Activated naive CD8-positive, alpha-beta T cell treated with anti-CD3 and anti-CD28 coated beads, Interleukin-2, amount 10 ng/mL, durations not matched to agents 7 days and 5 days (primary cell): ENCODE measurements at regions not wholly inside any gene's neighbourhood (a gene's known extent, or its start where the extent isn't known, plus 50 kb on each side); places are given as distances from the start of the nearest gene placed in this dataset.

ENCODE experiments used
- ATAC-seq: fragments of 150-1000 bp; cut with Tn5 transposase; one replicate; pipeline ENCODE4 v1.10.0; 2021; ENCODE audit warnings: low read depth, moderate library complexity
- POLR2A ChIA-PET: fragments of 350-600 bp; sonication (Branson Sonifier 250); formaldehyde crosslinking; loops from one replicate; lab custom pipeline; 2021; ENCODE audit warnings: antibody characterized with exemption; lab: Charles Lee
- DNase-seq: peaks from one replicate; pipeline ENCODE4 v3.0.0; 2021
- H3K27ac Mint-ChIP-seq: one replicate; pipeline ENCODE4 v1.8.0; 2022; ENCODE audit warnings: mild to moderate bottlenecking, mixed read lengths
- H3K27me3 Mint-ChIP-seq: one replicate; pipeline ENCODE4 v1.8.0; 2022; ENCODE audit warnings: mild to moderate bottlenecking, moderate library complexity, mixed read lengths
- H3K36me3 Mint-ChIP-seq: one replicate; pipeline ENCODE4 v1.8.0; 2021; ENCODE audit warnings: mild to moderate bottlenecking, mixed read lengths
- H3K4me1 Mint-ChIP-seq: one replicate; pipeline ENCODE4 v1.8.0; 2021; ENCODE audit warnings: mixed read lengths
- H3K4me3 Mint-ChIP-seq: one replicate; pipeline ENCODE4 v1.8.0; 2022; ENCODE audit warnings: mild to moderate bottlenecking, moderate library complexity, mixed read lengths
- H3K9me3 Mint-ChIP-seq: one replicate; pipeline ENCODE4 v1.8.0; 2021; ENCODE audit warnings: mixed read lengths

GRCh38 chr5:180411948-180412347 lies 58.8 kb upstream of the GFPT2 start:
- no peaks in the 10 kb centered on the region for H3K4me1 Mint-ChIP-seq

GRCh38 chr5:180414176-180414575 lies 61.0 kb upstream of the GFPT2 start:
- POLR2A ChIA-PET, result no interaction called here
- Mint-ChIP-seq H3K36me3 (no peaks in the 10 kb centered on the region), H3K9me3 (no peaks in the 10 kb centered on the region), H3K27ac (no peak overlapping the region), H3K4me3 (no peak overlapping the region), H3K27me3 (peaks cover 3% of the 10 kb centered on the region), H3K4me1 (no peaks in the 10 kb centered on the region)
- DNase-seq (no peak), ATAC-seq (no peak)

More at GRCh38 chr5:180411948-180412347, 58.8 kb upstream of the GFPT2 start:
- DNase-seq, result no peak
- Mint-ChIP-seq H3K4me3 (no peak overlapping the region), H3K27ac (no peak overlapping the region), H3K36me3 (no peaks in the 10 kb centered on the region), H3K9me3 (no peaks in the 10 kb centered on the region), H3K27me3 (peaks cover 10% of the 10 kb centered on the region)
- ATAC-seq, result no peak
- POLR2A ChIA-PET, result no interaction called here

- H3K9me3 Mint-ChIP-seq, result no peaks in the 10 kb centered on the region
- POLR2A ChIA-PET, result no interaction called here
- H3K36me3 Mint-ChIP-seq, result no peaks in the 10 kb centered on the region
- H3K27me3 Mint-ChIP-seq, result peaks cover 2% of the 10 kb centered on the region
- H3K4me1 Mint-ChIP-seq, result no peaks in the 10 kb centered on the region
- no peak for ATAC-seq
- no peak for DNase-seq
- H3K4me3 Mint-ChIP-seq, result no peak overlapping the region
- no peak overlapping the region for H3K27ac Mint-ChIP-seq
Observed at GRCh38 chr5:180421672-180422071, 68.5 kb upstream of the GFPT2 start.

- ATAC-seq, result no peak
Observed at GRCh38 chr5:180423133-180423532, 70.0 kb upstream of the GFPT2 start.

GRCh38 chr5:180423598-180423997 lies 70.5 kb upstream of the GFPT2 start:
- H3K9me3 Mint-ChIP-seq, result no peaks in the 10 kb centered on the region
- no peak overlapping the region for H3K27ac Mint-ChIP-seq
- H3K27me3 Mint-ChIP-seq, result peaks cover 2% of the 10 kb centered on the region
- no peak overlapping the region for H3K4me3 Mint-ChIP-seq
- H3K4me1 Mint-ChIP-seq, result no peaks in the 10 kb centered on the region
- ATAC-seq (no peak), DNase-seq (no peak)
- H3K36me3 Mint-ChIP-seq, result no peaks in the 10 kb centered on the region
- POLR2A ChIA-PET, result no interaction called here

More at GRCh38 chr5:180423133-180423532, 70.0 kb upstream of the GFPT2 start:
- H3K4me1 Mint-ChIP-seq, result no peaks in the 10 kb centered on the region
- no peaks in the 10 kb centered on the region for H3K36me3 Mint-ChIP-seq
- POLR2A ChIA-PET, result no interaction called here
- peaks cover 2% of the 10 kb centered on the region for H3K27me3 Mint-ChIP-seq
- H3K27ac Mint-ChIP-seq, result no peak overlapping the region
- DNase-seq, result no peak
- H3K9me3 Mint-ChIP-seq, result no peaks in the 10 kb centered on the region
- no peak overlapping the region for H3K4me3 Mint-ChIP-seq

- no peaks in the 10 kb centered on the region for H3K36me3 Mint-ChIP-seq
- no peak overlapping the region for H3K4me3 Mint-ChIP-seq
- no peaks in the 10 kb centered on the region for H3K4me1 Mint-ChIP-seq
- DNase-seq (no peak), ATAC-seq (no peak)
- peaks cover 2% of the 10 kb centered on the region for H3K27me3 Mint-ChIP-seq
- H3K9me3 Mint-ChIP-seq, result no peaks in the 10 kb centered on the region
- POLR2A ChIA-PET, result no interaction called here
- no peak overlapping the region for H3K27ac Mint-ChIP-seq
Observed at GRCh38 chr5:180424094-180424493, 70.1 kb upstream of the CNOT6 start.

- no peak for DNase-seq
- Mint-ChIP-seq H3K4me1 (peaks cover 10% of the 10 kb centered on the region), H3K27me3 (no peaks in the 10 kb centered on the region), H3K4me3 (no peak overlapping the region), H3K27ac (no peak overlapping the region), H3K36me3 (no peaks in the 10 kb centered on the region), H3K9me3 (no peaks in the 10 kb centered on the region)
- POLR2A ChIA-PET, result no interaction called here
- no peak for ATAC-seq
Observed at GRCh38 chr5:180428598-180428997, 65.6 kb upstream of the CNOT6 start.

- H3K4me1 Mint-ChIP-seq, result peaks cover 10% of the 10 kb centered on the region
Observed at GRCh38 chr5:180431932-180432331, 62.2 kb upstream of the CNOT6 start.

GRCh38 chr5:180433032-180433422 lies 61.2 kb upstream of the CNOT6 start:
- Mint-ChIP-seq H3K36me3 (no peaks in the 10 kb centered on the region), H3K27me3 (no peaks in the 10 kb centered on the region), H3K9me3 (no peaks in the 10 kb centered on the region), H3K27ac (peak overlapping the region; percentile 9), H3K4me3 (no peak overlapping the region), H3K4me1 (peaks cover 10% of the 10 kb centered on the region)
- ATAC-seq, result peak; percentile 85
- POLR2A ChIA-PET, result no interaction called here
- DNase-seq, result no peak

More at GRCh38 chr5:180431932-180432331, 62.2 kb upstream of the CNOT6 start:
- Mint-ChIP-seq H3K9me3 (no peaks in the 10 kb centered on the region), H3K4me3 (no peak overlapping the region), H3K27ac (no peak overlapping the region), H3K36me3 (no peaks in the 10 kb centered on the region), H3K27me3 (no peaks in the 10 kb centered on the region)
- ATAC-seq (no peak), DNase-seq (no peak)
- POLR2A ChIA-PET, result no interaction called here

- Mint-ChIP-seq H3K36me3 (no peaks in the 10 kb centered on the region), H3K4me3 (no peak overlapping the region), H3K9me3 (no peaks in the 10 kb centered on the region), H3K4me1 (peaks cover 12% of the 10 kb centered on the region), H3K27ac (no peak overlapping the region), H3K27me3 (peaks cover 9% of the 10 kb centered on the region)
- POLR2A ChIA-PET, result no interaction called here
- no peak for DNase-seq
- ATAC-seq, result no peak
Observed at GRCh38 chr5:180435594-180435993, 58.6 kb upstream of the CNOT6 start.

- no peak for ATAC-seq
- H3K4me1 Mint-ChIP-seq, result peaks cover 12% of the 10 kb centered on the region
- no peaks in the 10 kb centered on the region for H3K9me3 Mint-ChIP-seq
- POLR2A ChIA-PET, result no interaction called here
- peaks cover 9% of the 10 kb centered on the region for H3K27me3 Mint-ChIP-seq
- H3K4me3 Mint-ChIP-seq, result no peak overlapping the region
- no peak for DNase-seq
- no peak overlapping the region for H3K27ac Mint-ChIP-seq
- no peaks in the 10 kb centered on the region for H3K36me3 Mint-ChIP-seq
Observed at GRCh38 chr5:180436275-180436674, 57.9 kb upstream of the CNOT6 start.

- no peak for DNase-seq
- H3K4me3 Mint-ChIP-seq, result no peak overlapping the region
- H3K36me3 Mint-ChIP-seq, result no peaks in the 10 kb centered on the region
- peaks cover 12% of the 10 kb centered on the region for H3K4me1 Mint-ChIP-seq
- POLR2A ChIA-PET, result no interaction called here
- no peak overlapping the region for H3K27ac Mint-ChIP-seq
- no peak for ATAC-seq
- no peaks in the 10 kb centered on the region for H3K9me3 Mint-ChIP-seq
- peaks cover 9% of the 10 kb centered on the region for H3K27me3 Mint-ChIP-seq
Observed at GRCh38 chr5:180436936-180437335, 57.2 kb upstream of the CNOT6 start.

GRCh38 chr5:180437336-180437735 lies 56.8 kb upstream of the CNOT6 start:
- Mint-ChIP-seq H3K27ac (no peak overlapping the region), H3K27me3 (peaks cover 9% of the 10 kb centered on the region), H3K4me1 (peaks cover 12% of the 10 kb centered on the region), H3K36me3 (no peaks in the 10 kb centered on the region), H3K9me3 (no peaks in the 10 kb centered on the region), H3K4me3 (no peak overlapping the region)
- POLR2A ChIA-PET, result no interaction called here
- DNase-seq, result no peak
- no peak for ATAC-seq

GRCh38 chr5:180438785-180439780 lies 55.1 kb upstream of the CNOT6 start:
- no peaks in the 10 kb centered on the region for H3K36me3 Mint-ChIP-seq
- ATAC-seq, result no peak

More at GRCh38 chr5:180438785-180439780, 55.1 kb upstream of the CNOT6 start:
- Mint-ChIP-seq H3K4me1 (peaks cover 2% of the 10 kb centered on the region), H3K27me3 (peaks cover 9% of the 10 kb centered on the region), H3K4me3 (no peak overlapping the region), H3K9me3 (no peaks in the 10 kb centered on the region), H3K27ac (no peak overlapping the region)
- POLR2A ChIA-PET, result no interaction called here
- no peak for DNase-seq
